HEK293 (cell line): ENCODE measurements at regions not wholly inside any gene's neighbourhood (a gene's known extent, or its start where the extent isn't known, plus 50 kb on each side); places are given as distances from the start of the nearest gene placed in this dataset.

Experiments
- CTCF ChIA-PET: fragments of 350-600 bp; formaldehyde crosslinking; extraction: SDS; loops from one replicate; lab custom pipeline; 2021; ENCODE audit warnings: antibody characterized with exemption; lab: Yijun Ruan, JAX
- POLR2A ChIA-PET: fragments of 300-600 bp; formaldehyde crosslinking; extraction: SDS; loops from one replicate; lab custom pipeline; 2020; ENCODE audit warnings: antibody characterized with exemption, inconsistent platforms; lab: Yijun Ruan, JAX
- H3K27ac ChIP-seq: fragments of 200-500 bp; sonication (Bioruptor generic); 2 replicates; pipeline ENCODE4 v1.5.1; 2014; ENCODE audit warnings: low read depth, low read length, control low read depth, inconsistent platforms; ENCODE audit errors: extremely low read depth
- H3K36me3 ChIP-seq, 2 experiments: fragments of 200-500 bp in 1 of 2; sonication (Bioruptor generic) in 1 of 2; 1 replicate in 1 of 2; 2 replicates in 1 of 2; pipeline ENCODE4 v1.5.1; 2014 to 2017; ENCODE audit warnings: inconsistent platforms in 2 of 2, low read length in 2 of 2; ENCODE audit not compliant: control insufficient read depth in 2 of 2, insufficient read depth in 1 of 2
- H3K4me1 ChIP-seq: fragments of 200-500 bp; sonication (Bioruptor generic); 2 replicates; pipeline ENCODE4 v1.5.1; 2014; ENCODE audit warnings: mild to moderate bottlenecking, low read length, inconsistent platforms; ENCODE audit not compliant: control insufficient read depth, insufficient read depth
- H3K4me3 ChIP-seq: 2 replicates; pipeline ENCODE4 v1.5.1; 2011; ENCODE audit warnings: low read depth, mild to moderate bottlenecking, control low read depth, low read length, moderate library complexity
- H3K9me3 ChIP-seq: fragments of 200-500 bp; sonication (Bioruptor generic); 2 replicates; pipeline ENCODE4 v1.5.1; 2014; ENCODE audit warnings: low read depth, low read length, inconsistent platforms; ENCODE audit not compliant: control insufficient read depth, insufficient read depth
- GLI2 ChIP-seq: fragments of 450-650 bp; formaldehyde crosslinking; IDR thresholded peaks from 2 replicates; pipeline ENCODE4; 2017; ENCODE audit warnings: missing biosample characterization, missing genetic modification characterization, low read depth, borderline replicate concordance
- OVOL3 ChIP-seq: fragments of 450-650 bp; formaldehyde crosslinking; IDR thresholded peaks from 2 replicates; pipeline ENCODE4 v1.5.1; 2016; ENCODE audit warnings: missing biosample characterization, missing genetic modification characterization
- REST ChIP-seq: fragments of 450-650 bp; formaldehyde crosslinking; IDR thresholded peaks from 2 replicates; pipeline ENCODE4 v1.5.1; 2016; ENCODE audit warnings: missing biosample characterization, missing genetic modification characterization
- SETDB1 ChIP-seq: IDR thresholded peaks from one replicate; pipeline ENCODE4 v1.6.1; 2017; ENCODE audit warnings: mild to moderate bottlenecking, low read length, moderate library complexity, mixed read lengths; ENCODE audit not compliant: insufficient read length
- TRIM28 ChIP-seq: IDR thresholded peaks from 2 replicates; pipeline ENCODE4 v1.6.1; 2011; ENCODE audit warnings: low read length, control low read depth, borderline replicate concordance
- ZBTB1 ChIP-seq: fragments of 450-650 bp; formaldehyde crosslinking; IDR thresholded peaks from 2 replicates; pipeline ENCODE4 v1.5.1; 2016; ENCODE audit warnings: missing biosample characterization, missing genetic modification characterization
- ZBTB17 ChIP-seq: fragments of 450-650 bp; formaldehyde crosslinking; IDR thresholded peaks from 2 replicates; pipeline ENCODE4 v1.5.1; 2016; ENCODE audit warnings: missing biosample characterization, missing genetic modification characterization
- ZBTB49 ChIP-seq: fragments of 450-650 bp; formaldehyde crosslinking; IDR thresholded peaks from 2 replicates; pipeline ENCODE4 v1.5.1; 2016; ENCODE audit warnings: missing biosample characterization, missing genetic modification characterization, low read depth
- ZNF114 ChIP-seq: fragments of 450-650 bp; formaldehyde crosslinking; IDR thresholded peaks from 2 replicates; pipeline ENCODE4 v1.5.0; 2017; ENCODE audit warnings: missing biosample characterization, missing genetic modification characterization
- ZNF19 ChIP-seq: fragments of 450-650 bp; formaldehyde crosslinking; IDR thresholded peaks from 2 replicates; pipeline ENCODE4; 2016; ENCODE audit warnings: missing biosample characterization, missing genetic modification characterization, low read depth
- ZNF211 ChIP-seq: fragments of 450-650 bp; formaldehyde crosslinking; IDR thresholded peaks from 2 replicates; pipeline ENCODE4 v1.5.1; 2016; ENCODE audit warnings: low read depth, missing biosample characterization, missing genetic modification characterization
- ZNF292 ChIP-seq: fragments of 450-650 bp; formaldehyde crosslinking; IDR thresholded peaks from 2 replicates; pipeline ENCODE4 v1.5.1; 2016; ENCODE audit warnings: low read depth, missing biosample characterization, missing genetic modification characterization, borderline replicate concordance
- ZNF350 ChIP-seq: fragments of 450-650 bp; formaldehyde crosslinking; IDR thresholded peaks from 2 replicates; pipeline ENCODE4 v1.5.0; 2017; ENCODE audit warnings: missing biosample characterization, mild to moderate bottlenecking, missing genetic modification characterization
- ZNF362 ChIP-seq: fragments of 450-650 bp; formaldehyde crosslinking; IDR thresholded peaks from 2 replicates; pipeline ENCODE4 v1.5.1; 2016; ENCODE audit warnings: missing biosample characterization, missing genetic modification characterization
- ZNF416 ChIP-seq: fragments of 450-650 bp; formaldehyde crosslinking; IDR thresholded peaks from 2 replicates; pipeline ENCODE4 v1.5.1; 2016; ENCODE audit warnings: missing biosample characterization, missing genetic modification characterization
- ZNF513 ChIP-seq: fragments of 450-650 bp; IDR thresholded peaks from 2 replicates; pipeline ENCODE4 v1.5.1; 2018; ENCODE audit warnings: missing biosample characterization, missing genetic modification characterization
- ZNF561 ChIP-seq: fragments of 450-650 bp; IDR thresholded peaks from 2 replicates; pipeline ENCODE4 v1.5.1; 2018; ENCODE audit warnings: missing biosample characterization, missing genetic modification characterization, borderline replicate concordance
- ZNF580 ChIP-seq: fragments of 450-650 bp; formaldehyde crosslinking; IDR thresholded peaks from 2 replicates; pipeline ENCODE4 v1.5.1; 2016; ENCODE audit warnings: missing biosample characterization, missing genetic modification characterization
- ZNF776 ChIP-seq: fragments of 450-650 bp; formaldehyde crosslinking; IDR thresholded peaks from 2 replicates; pipeline ENCODE4 v1.5.0; 2017; ENCODE audit warnings: missing biosample characterization, missing genetic modification characterization, borderline replicate concordance

GRCh38 chr13:62173958-62174357, 758.3 kb upstream of the PCDH20 start:
- CTCF ChIA-PET = no interaction called here

GRCh38 chr13:62171697-62172096, 756.0 kb upstream of the PCDH20 start:
- ChIA-PET CTCF (no interaction called here), POLR2A (no interaction called here)
- TF ChIP-seq TRIM28 (peak; percentile 62; the same call in 1 of the 2 replicates), ZNF580 (tag by site-specific recombination) (no peak)
- Histone ChIP-seq H3K27ac (no peak overlapping the region), H3K4me3 (no peak overlapping the region), H3K9me3 (no peaks in the 10 kb centered on the region), H3K4me1 (no peaks in the 10 kb centered on the region), H3K36me3 (no peaks in the 10 kb centered on the region)

More at GRCh38 chr13:62173958-62174357, 758.3 kb upstream of the PCDH20 start:
- Histone ChIP-seq H3K4me1 (no peaks in the 10 kb centered on the region), H3K36me3 (no peaks in the 10 kb centered on the region), H3K27ac (no peak overlapping the region), H3K4me3 (no peak overlapping the region), H3K9me3 (no peaks in the 10 kb centered on the region)
- TF ChIP-seq ZNF776 (tag by site-specific recombination) = no peak
- 0 out of 2 replicates have a peak, but pooled peaks have one; percentile 22 for TF ChIP-seq TRIM28
- no peak for TF ChIP-seq ZNF211
- peak; percentile 70 for TF ChIP-seq SETDB1
- TF ChIP-seq ZNF19 (tag by site-specific recombination) = no peak
- POLR2A ChIA-PET = no interaction called here

- TF ChIP-seq ZNF416 (tag by site-specific recombination) = no peak
- no peak for TF ChIP-seq ZNF350 (tag by site-specific recombination)
- no peak for TF ChIP-seq OVOL3 (tag by site-specific recombination)
- no peak for TF ChIP-seq ZNF561 (tag by site-specific recombination)
- TF ChIP-seq ZBTB1 (tag by site-specific recombination) = no peak
- TF ChIP-seq ZBTB49 = no peak
- no peak for TF ChIP-seq GLI2 (tag by site-specific recombination)
- TF ChIP-seq ZNF513 (tag by site-specific recombination) = no peak
- TF ChIP-seq ZNF362 = no peak
- TF ChIP-seq ZBTB17 (tag by site-specific recombination) = no peak
- TF ChIP-seq REST (tag by site-specific recombination) = no peak
- no peak for TF ChIP-seq ZNF114 (tag by site-specific recombination)
- TF ChIP-seq ZNF292 = no peak
- no peak overlapping the region for H3K4me3 ChIP-seq
- H3K9me3 ChIP-seq = no peaks in the 10 kb centered on the region
- H3K27ac ChIP-seq = no peak overlapping the region
- no peaks in the 10 kb centered on the region for H3K4me1 ChIP-seq
- H3K36me3 ChIP-seq = no peaks in the 10 kb centered on the region
- CTCF ChIA-PET = interaction anchor here (0.8 kb wide), 1 partner anchor 11 kb away, joined by 4 read pairs; no protein-coding TSS in a partner anchor
- POLR2A ChIA-PET = no interaction called here
Measured at GRCh38 chr13:62168891-62169290, 753.2 kb upstream of the PCDH20 start.
